Neural cell (in vitro differentiated cells): ENCODE measurements at regions not wholly inside any gene's neighbourhood (a gene's known extent, or its start where the extent isn't known, plus 50 kb on each side); places are given as distances from the start of the nearest gene placed in this dataset.

Experiments
- CTCF ChIP-seq: fragments of 450-650 bp; IDR thresholded peaks from 2 replicates; pipeline ENCODE4 v1.5.1; 2014; ENCODE audit warnings: antibody characterized with exemption, mild to moderate bottlenecking, moderate library complexity; ENCODE audit not compliant: poor library complexity, severe bottlenecking
- POLR2AphosphoS5 ChIP-seq: IDR thresholded peaks from 2 replicates; pipeline ENCODE4 v1.6.1; 2012
- RAD21 ChIP-seq: fragments of 450-650 bp; conservative IDR thresholded peaks from 2 replicates; pipeline ENCODE4 v1.6.1; 2014; ENCODE audit warnings: antibody characterized with exemption, mild to moderate bottlenecking, moderate library complexity
- REST ChIP-seq: IDR thresholded peaks from 2 replicates; pipeline ENCODE4 v1.6.1; 2012; ENCODE audit warnings: borderline replicate concordance
- SMC3 ChIP-seq: fragments of 450-650 bp; conservative IDR thresholded peaks from 2 replicates; pipeline ENCODE4 v1.6.1; 2014; ENCODE audit warnings: antibody characterized with exemption, mild to moderate bottlenecking, moderate library complexity; ENCODE audit not compliant: poor library complexity
- TAF1 ChIP-seq: IDR thresholded peaks from 2 replicates; pipeline ENCODE4 v1.6.1; 2012; ENCODE audit warnings: low read depth

DNA sequence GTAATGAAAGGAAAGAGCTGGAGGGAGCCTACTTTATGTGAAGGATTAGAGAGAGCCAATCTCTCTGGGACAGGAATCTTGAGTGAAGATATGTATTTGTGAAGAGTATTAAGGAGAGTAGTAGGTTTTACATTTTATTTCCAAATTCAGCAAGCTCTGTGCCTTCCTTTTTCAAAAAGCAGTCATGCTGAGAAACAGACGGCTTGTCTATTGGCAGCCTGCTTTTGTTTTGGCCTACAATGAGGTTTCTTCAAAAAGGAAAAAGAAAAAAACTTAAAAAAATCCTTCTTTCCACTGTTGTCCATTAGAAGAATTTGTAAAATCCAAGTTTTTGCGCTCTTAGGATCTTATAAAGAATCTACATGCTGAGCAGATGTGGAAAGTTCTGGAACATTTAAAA is 103.6 kb upstream of the PTGFR start:
- TF ChIP-seq REST (no peak), CTCF (no peak), RAD21 (no peak), TAF1 (no peak), POLR2AphosphoS5 (no peak), SMC3 (no peak)
